ENCODE measurements at regions not wholly inside any gene's neighbourhood (a gene's known extent, or its start where the extent isn't known, plus 50 kb on each side); places are given as distances from the start of the nearest gene placed in this dataset.

DNA sequence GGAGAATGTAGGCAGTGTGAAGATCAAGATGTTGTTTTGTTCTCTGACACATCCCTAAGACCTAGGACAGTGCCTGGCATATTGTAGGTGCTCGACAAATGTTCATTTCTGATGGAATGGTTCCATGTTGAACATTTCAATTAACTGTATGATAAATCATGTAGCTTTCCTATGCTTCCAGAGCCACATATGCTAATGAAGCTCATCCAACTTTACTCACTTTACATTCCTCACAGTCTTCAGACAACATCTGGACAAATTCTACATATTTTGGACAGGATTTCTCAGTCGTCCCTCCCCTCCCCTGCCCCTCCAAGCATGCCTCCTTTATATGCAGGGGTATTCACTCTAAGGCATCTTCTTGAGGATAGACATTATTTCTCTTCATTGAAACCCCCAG lies 177.9 kb downstream of the BLID start:
- H3K4me1 ChIP-seq, result no peaks in the 10 kb centered on the region
- intact Hi-C loops (cut with DNase I; ENCODE audit: low total_unique reads), result no loop called here
- H3K9me3 ChIP-seq, result no peaks in the 10 kb centered on the region
- H3K36me3 ChIP-seq, result no peaks in the 10 kb centered on the region
- H3K27me3 ChIP-seq, result no peaks in the 10 kb centered on the region
- no peak overlapping the region for H3K4me3 ChIP-seq
- no peak for DNase-seq (ENCODE audit: low spot score in 2 of 2)
- TF ChIP-seq POLR2A (IDR thresholded peaks at IDR 0.05), result no peak
- TF ChIP-seq, protein P1, sequence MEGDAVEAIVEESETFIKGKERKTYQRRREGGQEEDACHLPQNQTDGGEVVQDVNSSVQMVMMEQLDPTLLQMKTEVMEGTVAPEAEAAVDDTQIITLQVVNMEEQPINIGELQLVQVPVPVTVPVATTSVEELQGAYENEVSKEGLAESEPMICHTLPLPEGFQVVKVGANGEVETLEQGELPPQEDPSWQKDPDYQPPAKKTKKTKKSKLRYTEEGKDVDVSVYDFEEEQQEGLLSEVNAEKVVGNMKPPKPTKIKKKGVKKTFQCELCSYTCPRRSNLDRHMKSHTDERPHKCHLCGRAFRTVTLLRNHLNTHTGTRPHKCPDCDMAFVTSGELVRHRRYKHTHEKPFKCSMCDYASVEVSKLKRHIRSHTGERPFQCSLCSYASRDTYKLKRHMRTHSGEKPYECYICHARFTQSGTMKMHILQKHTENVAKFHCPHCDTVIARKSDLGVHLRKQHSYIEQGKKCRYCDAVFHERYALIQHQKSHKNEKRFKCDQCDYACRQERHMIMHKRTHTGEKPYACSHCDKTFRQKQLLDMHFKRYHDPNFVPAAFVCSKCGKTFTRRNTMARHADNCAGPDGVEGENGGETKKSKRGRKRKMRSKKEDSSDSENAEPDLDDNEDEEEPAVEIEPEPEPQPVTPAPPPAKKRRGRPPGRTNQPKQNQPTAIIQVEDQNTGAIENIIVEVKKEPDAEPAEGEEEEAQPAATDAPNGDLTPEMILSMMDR (IDR thresholded peaks at IDR 0.05), result no peak
- no peak for TF ChIP-seq POLR2AphosphoS5 (IDR thresholded peaks at IDR 0.05)
- H3K27ac ChIP-seq, result no peak overlapping the region

DNA sequence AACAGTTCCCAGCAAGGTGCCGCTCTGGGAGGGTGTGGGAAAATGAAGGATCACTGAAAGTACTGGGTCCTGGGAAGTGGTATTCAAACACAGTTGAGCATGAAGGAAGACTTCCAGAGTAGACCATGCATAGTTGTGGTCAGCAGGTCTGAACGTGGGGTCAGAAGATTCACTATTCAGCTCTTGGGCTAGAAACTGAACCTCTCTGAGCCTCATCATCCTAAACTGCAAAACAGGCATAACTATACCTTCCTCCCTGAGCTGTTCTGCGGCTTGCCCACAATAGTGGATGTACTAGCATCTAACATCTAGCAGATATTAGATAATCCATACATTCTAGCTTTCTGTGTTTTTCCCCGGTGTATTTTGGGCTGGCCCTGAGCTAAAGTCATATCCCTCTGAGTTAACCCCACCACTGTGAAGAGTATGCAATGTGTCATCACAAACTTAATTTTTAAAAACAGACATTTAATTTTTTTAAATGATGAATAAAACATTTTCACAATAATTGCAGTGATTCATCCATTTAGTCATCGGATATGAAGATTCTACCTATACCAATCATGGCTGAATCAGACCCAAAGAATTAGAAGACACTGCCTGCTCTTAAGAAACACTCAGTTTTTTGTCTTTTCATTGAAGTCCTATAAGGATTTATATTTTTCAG lies 179.1 kb downstream of the BLID start:
- TF ChIP-seq POLR2A (IDR thresholded peaks at IDR 0.05), result no peak
- TF ChIP-seq POLR2AphosphoS5 (IDR thresholded peaks at IDR 0.05), result no peak
- TF ChIP-seq, protein P1 (IDR thresholded peaks at IDR 0.05), result no peak
- intact Hi-C loops (cut with DNase I; ENCODE audit: low total_unique reads), result no loop called here

DNA sequence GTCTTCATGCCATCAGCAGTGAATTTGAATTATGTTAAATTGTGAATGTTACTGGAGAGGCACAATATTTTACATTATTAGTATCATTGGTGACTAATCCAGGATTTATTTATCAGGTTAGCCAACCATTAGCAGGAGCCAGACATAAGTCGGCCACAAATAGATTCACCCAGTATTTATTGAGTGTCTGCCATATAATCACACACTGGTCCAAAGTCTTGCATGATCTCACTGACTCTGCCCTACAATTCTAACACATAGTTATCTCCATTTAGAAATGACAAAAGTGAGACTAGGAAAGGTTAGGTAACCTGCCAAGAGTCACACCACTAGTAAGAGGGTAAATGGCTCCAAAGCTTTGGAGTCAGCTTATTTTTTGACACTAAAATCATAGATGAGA lies 179.6 kb downstream of the BLID start:
- no peak overlapping the region for H3K27ac ChIP-seq
- TF ChIP-seq, protein P1 (IDR thresholded peaks at IDR 0.05), result no peak
- TF ChIP-seq POLR2A (IDR thresholded peaks at IDR 0.05), result no peak
- no peak for TF ChIP-seq POLR2AphosphoS5 (IDR thresholded peaks at IDR 0.05)
- H3K27me3 ChIP-seq, result no peaks in the 10 kb centered on the region
- no peaks in the 10 kb centered on the region for H3K36me3 ChIP-seq
- no peaks in the 10 kb centered on the region for H3K4me1 ChIP-seq
- intact Hi-C loops (cut with DNase I; ENCODE audit: low total_unique reads), result no loop called here
- DNase-seq (ENCODE audit: low spot score in 2 of 2), result no peak
- H3K4me3 ChIP-seq, result no peak overlapping the region
- no peaks in the 10 kb centered on the region for H3K9me3 ChIP-seq

More for the DNA sequence above, 179.1 kb downstream of the BLID start:
- Histone ChIP-seq H3K9me3 (no peaks in the 10 kb centered on the region), H3K4me3 (no peak overlapping the region), H3K27ac (no peak overlapping the region), H3K36me3 (no peaks in the 10 kb centered on the region), H3K4me1 (no peaks in the 10 kb centered on the region), H3K27me3 (no peaks in the 10 kb centered on the region)
- DNase-seq (ENCODE audit: low spot score in 2 of 2), result no peak

DNA sequence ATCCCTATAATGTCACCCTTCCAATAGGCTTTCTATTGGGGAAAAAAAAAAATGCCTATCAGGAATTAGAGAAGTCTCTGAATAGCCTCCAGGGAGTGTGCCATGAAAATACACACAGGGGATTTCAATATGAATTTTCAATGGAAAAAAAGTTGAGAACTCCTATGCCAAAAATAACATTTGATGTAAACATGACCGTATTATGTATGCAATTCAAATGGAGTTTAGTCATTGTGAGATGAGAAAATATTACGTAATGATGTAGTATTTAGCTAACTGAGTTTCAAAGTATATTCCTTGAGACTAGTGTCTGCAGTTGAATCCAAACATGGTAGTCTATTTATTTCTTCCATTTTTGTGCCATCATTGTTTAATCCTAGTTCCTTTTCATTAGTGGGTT lies 182.3 kb downstream of the BLID start:
- intact Hi-C loops (cut with DNase I; ENCODE audit: low total_unique reads), result no loop called here
- Histone ChIP-seq H3K36me3 (no peaks in the 10 kb centered on the region), H3K9me3 (no peaks in the 10 kb centered on the region), H3K4me3 (no peak overlapping the region), H3K4me1 (no peaks in the 10 kb centered on the region), H3K27me3 (no peaks in the 10 kb centered on the region), H3K27ac (no peak overlapping the region)
- DNase-seq (ENCODE audit: low spot score in 2 of 2), result no peak
- TF ChIP-seq, protein P1 (IDR thresholded peaks at IDR 0.05), result no peak
- TF ChIP-seq POLR2AphosphoS5 (IDR thresholded peaks at IDR 0.05) (no peak), POLR2A (IDR thresholded peaks at IDR 0.05) (no peak)

DNA sequence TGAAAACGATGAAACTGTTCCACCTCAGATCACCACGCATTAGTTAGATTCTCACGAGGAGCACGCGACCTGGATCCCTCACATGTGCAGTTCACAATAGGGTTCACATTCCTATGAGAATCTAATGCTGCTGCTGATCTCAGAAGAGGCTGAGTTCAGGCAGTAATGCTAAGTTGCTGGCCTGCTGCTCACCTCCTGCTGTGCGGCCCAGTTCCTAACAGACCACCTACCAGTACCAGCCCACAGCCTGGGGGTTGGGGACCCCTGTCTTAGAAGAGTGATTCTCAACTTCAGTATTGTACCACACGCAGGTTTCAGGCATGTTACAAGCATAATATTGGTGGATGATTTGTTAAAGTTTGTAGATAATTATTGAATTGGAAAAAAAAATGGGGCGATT lies 182.7 kb downstream of the BLID start:
- TF ChIP-seq POLR2A (IDR thresholded peaks at IDR 0.05) (no peak), POLR2AphosphoS5 (IDR thresholded peaks at IDR 0.05) (no peak)
- TF ChIP-seq, protein P1 (IDR thresholded peaks at IDR 0.05), result no peak
- DNase-seq (ENCODE audit: low spot score in 2 of 2), result no peak
- Histone ChIP-seq H3K4me1 (no peaks in the 10 kb centered on the region), H3K36me3 (no peaks in the 10 kb centered on the region), H3K27me3 (no peaks in the 10 kb centered on the region), H3K9me3 (no peaks in the 10 kb centered on the region), H3K27ac (no peak overlapping the region), H3K4me3 (no peak overlapping the region)
- intact Hi-C loops (cut with DNase I; ENCODE audit: low total_unique reads), result no loop called here

Measured in breast epithelium (tissue), 4 donors.